DMS53 treated with DMSO at 0.1 percent for 48 hours (cell line): ENCODE measurements at regions not wholly inside any gene's neighbourhood (a gene's known extent, or its start where the extent isn't known, plus 50 kb on each side); places are given as distances from the start of the nearest gene placed in this dataset.
"Not testable (repeated sequence)": the region's sequence is repeated elsewhere in the genome, so short reads cannot be mapped to it uniquely, and the experiment has no call there.

Source experiments
- DNase-seq: peaks from one replicate; lab custom pipeline; 2025; ENCODE audit not compliant: unreplicated experiment; lab: John Stamatoyannopoulos, UW

DNA sequence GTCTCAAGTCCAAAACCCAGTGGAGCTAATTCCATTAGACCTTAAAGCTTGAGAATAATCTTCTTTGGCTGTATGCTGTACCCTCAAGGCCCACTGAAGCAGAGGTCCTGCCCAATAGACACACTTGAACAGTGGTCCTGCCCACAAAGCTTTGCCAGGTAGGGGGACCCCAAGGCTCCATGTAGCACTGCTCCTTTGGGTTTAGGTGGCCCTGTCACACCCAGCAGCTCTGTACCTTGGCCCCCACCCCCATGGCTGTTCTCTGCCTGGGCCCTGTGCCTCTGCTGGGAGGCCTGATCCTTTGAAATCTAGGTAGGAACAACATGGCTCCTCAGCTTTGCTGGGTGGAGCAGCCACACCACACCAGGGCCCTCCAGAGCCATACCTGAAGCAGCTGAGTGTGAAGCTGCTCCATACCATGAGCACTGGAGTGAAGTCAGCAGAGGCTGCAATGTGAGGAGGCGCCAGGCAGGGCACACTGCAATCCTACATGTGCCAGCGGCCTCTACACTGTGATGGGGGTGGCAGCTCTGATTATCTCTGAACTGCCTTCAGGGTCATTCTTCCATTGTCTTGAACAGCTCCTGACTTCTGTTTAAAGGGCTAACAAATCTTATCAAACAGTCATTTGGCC, 188.0 kb upstream of the CCDC54 start:
- DNase-seq, result no peak

GRCh38 chr3:107193116-107193515, 184.1 kb upstream of the CCDC54 start:
- no peak for DNase-seq

GRCh38 chr3:107198581-107199181, 178.6 kb upstream of the CCDC54 start:
- DNase-seq, result no peak

DNA sequence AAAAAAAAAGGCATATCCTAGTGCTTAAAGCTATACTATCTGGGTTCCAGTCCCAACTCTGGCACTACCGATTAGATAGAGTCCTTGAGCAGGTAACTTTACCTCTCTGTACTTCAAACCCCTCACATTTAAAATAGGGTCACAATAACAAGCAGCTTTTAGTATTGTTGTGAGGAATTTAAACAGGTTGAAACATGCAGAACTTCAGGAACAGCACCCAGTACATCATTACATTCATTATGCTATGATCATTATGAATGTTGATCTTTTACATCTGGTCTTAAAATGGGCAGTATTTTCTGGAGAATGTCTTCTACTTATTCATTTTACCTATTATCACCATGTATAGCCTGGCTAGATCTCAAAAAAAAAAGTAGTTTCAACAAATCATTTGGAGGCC, 176.1 kb upstream of the CCDC54 start:
- no peak for DNase-seq

DNA sequence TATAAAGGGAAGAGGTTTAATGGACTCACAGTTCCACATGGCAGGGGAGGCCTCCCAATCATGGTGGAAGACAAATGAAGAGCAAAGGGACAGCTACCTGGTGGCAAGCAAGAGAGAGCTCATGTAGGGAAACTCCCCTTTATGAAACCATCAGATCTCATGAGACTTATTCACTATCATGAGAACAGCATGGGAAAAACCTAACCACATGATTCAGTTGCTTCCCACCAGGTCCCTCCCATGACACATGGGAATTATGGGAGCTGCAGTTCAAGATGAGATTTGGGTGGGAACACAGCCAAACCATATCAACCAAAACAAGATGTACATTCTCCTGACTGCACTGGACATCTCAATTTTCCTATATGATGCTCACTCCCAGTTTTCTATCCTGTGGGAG, 174.4 kb upstream of the CCDC54 start:
- DNase-seq, result not testable (repeated sequence)

DNA sequence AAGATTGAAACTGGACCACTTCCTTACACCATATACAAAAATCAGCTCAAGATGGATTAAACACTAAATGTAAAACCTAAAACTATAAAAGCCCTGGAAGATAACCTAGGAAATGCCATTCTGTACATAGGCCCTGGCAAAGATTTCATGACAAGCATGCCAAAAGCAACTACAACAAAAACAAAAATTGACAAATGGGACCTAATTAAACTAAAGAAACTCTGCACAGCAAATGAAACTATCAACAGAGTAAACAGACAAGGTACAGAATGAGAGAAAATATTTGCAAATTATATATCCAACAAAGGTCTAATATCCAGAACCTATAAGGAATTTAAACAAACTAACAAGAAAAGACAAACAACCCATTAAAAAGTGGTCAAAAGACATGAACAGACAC, 173.1 kb upstream of the CCDC54 start:
- no peak for DNase-seq

GRCh38 chr3:107205358-107205757, 171.9 kb upstream of the CCDC54 start:
- no peak for DNase-seq

GRCh38 chr3:107206141-107206540, 171.1 kb upstream of the CCDC54 start:
- peak; percentile 1 for DNase-seq

- no peak for DNase-seq
Measured at GRCh38 chr3:107206945-107207344, 170.3 kb upstream of the CCDC54 start.

DNA sequence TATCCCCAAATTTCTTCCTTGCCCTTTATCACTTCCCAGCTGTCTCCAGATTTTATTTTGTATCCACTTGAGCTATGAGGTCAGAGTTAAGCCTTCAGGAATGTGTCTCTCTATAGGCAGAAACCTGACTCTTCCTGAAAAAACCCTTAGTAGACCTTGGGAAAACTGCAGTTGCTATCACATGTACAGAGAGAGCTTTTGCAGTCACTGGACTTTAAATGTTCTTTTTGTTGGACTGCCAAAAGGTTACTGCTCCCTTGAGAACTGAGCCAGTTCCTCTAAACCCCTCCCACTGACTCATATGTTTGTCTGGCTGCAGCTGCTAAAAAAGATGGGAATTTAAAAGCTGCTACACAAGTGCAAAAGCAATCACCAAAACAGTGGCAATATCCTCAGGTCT, 169.1 kb upstream of the CCDC54 start:
- peak; percentile 12 for DNase-seq

DNA sequence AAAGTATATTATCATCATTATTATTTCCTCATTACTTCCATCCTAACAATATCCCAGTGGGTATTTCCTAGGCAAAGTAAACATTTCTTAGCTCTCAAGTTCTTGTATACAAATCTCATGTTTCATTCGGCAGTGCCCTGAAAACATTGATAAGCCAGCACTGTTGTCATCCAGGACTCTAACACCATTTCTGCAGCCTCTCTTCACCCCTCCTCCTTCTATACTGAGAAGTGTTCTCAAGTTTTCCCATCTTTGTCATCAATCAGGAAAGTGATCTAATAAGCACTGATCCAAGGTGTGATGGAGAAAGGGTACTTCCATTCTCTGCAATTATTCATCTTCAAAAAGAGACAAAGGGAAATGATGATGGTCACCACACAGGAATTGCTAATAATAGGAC, 168.4 kb upstream of the CCDC54 start:
- DNase-seq, result no peak

- DNase-seq, result no peak
Measured at GRCh38 chr3:107209302-107209990, 167.8 kb upstream of the CCDC54 start.

- DNase-seq, result no peak
Measured at GRCh38 chr3:107211608-107212007, 165.6 kb upstream of the CCDC54 start.

- DNase-seq, result no peak
Measured at GRCh38 chr3:107212618-107213017, 164.6 kb upstream of the CCDC54 start.

- no peak for DNase-seq
Measured at GRCh38 chr3:107213044-107213669, 164.1 kb upstream of the CCDC54 start.

DNA sequence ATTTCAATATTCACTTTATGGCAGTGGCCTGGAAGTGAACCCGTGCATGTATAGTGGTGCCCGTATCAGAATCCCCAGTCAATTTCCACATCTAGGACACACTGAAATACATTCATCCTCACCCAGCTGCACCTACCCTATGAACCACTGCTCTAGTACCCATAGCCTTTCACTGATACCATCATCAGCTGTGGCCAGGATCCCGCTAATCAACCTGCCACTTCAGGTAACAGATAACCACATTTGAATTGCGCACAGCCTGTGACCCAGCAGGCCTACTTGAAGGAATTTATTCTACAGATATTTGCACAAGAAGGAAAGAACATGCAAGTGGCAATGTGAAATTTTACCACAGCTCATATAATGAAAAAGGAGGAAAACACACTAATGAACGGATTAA, 161.0 kb upstream of the CCDC54 start:
- no peak for DNase-seq

GRCh38 chr3:107216711-107217110, 160.5 kb upstream of the CCDC54 start:
- no peak for DNase-seq

DNA sequence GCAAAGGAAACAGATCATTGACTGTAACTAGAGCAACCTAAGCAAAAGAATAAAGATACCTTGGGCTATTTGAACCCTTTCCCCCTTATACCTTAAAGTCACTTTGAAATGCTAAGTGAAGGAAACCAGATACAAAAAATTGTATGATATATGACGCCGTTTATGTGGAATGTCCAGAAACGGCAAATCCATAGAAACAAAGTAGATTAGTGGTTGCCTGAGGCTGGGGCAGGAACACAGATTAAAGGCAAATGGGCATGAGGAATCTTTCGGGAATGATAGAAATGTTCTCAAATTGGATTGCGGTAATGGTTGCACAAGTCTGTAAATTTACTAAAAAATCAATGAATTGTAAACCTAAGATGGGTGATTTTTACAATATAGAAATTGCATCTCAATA, 160.1 kb upstream of the CCDC54 start:
- DNase-seq, result no peak

- no peak for DNase-seq
Measured at GRCh38 chr3:107218864-107219269, 158.4 kb upstream of the CCDC54 start.

DNA sequence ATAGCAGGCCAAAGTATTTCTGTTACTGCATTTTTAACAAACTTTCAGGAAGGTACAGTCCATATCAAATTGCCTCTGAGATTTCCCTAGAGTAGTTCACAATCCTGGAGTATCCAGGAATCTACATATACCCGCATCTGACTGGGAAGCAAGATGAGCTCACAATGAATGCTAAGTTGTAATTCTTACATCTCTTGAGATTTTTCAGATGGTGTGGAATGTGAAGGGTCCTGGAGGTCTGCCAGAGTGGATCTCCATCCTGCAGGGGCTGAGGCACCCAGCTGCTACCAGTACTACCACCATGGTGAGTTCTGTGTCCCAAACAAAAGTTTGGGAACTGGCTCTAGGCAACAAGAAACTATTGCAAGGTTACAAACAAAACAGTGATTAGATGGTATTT, 156.7 kb upstream of the CCDC54 start:
- DNase-seq, result no peak

DNA sequence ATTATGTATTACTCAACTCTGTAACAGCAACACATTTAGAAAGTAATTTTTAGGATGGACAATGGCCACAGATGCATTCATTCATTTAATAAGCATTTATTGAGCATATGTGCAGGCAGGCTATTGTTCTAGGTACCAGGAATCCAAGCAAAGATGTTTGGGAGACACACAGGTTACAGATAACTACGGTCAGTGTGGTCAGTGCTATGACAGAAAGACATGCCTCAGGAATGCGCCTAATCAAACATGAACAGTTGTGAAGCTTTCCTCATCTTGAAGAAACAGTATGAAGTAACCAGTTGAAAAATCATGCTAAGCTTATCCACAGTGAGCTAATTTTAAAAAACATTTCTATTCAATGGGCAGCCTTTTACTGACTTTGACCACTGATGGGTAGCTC, 155.4 kb upstream of the CCDC54 start:
- DNase-seq, result no peak

DNA sequence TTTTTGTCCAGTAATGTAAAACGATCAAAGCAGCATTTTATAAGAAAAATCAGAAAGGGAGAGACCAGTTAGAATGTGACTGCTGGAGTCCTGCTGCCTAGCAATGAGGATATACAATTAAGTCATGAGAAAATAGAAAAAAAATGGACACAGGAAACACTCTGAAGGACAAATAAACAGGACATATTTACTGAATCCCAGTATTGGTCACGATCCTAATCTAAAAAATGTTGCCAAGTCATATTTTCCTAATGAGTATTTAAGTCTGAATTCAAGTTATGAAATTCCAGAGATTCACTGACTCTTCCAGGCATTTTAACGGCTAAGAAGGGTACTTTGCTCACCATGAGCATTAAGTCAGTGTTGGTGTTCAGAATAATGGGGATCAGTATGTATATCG, 154.3 kb upstream of the CCDC54 start:
- DNase-seq, result no peak
